CD4-positive, alpha-beta T cell (primary cell): ENCODE measurements at regions not wholly inside any gene's neighbourhood (a gene's known extent, or its start where the extent isn't known, plus 50 kb on each side); places are given as distances from the start of the nearest gene placed in this dataset. TPM values are rescaled to one million over a fixed set of nuclear protein-coding genes. Genes with fewer than 3 reads are reported as not detected.

Source experiments
- microRNA-seq: library from miRNA; unstranded; fragments of <30 nt; microRNA quantifications from one replicate; pipeline ENCODE4 v1.2.0, GENCODE V29; 2021; ENCODE audit warnings: borderline microRNAs expressed, borderline replicate concordance

Small RNAs in the stretch of these regions (microRNA-seq; reads per million reads assigned to microRNA genes)
- gene MIR4283-2: not detected
